ENCODE measurements at regions not wholly inside any gene's neighbourhood (a gene's known extent, or its start where the extent isn't known, plus 50 kb on each side); places are given as distances from the start of the nearest gene placed in this dataset.

- no peak for DNase-seq
These were observed 141.6 kb upstream of the SOX1 start for GRCh38 chr13:111925146-111925875.

GRCh38 chr13:111926501-111927180, 140.3 kb upstream of the SOX1 start:
- DNase-seq: no peak

GRCh38 chr13:111927181-111927540, 139.8 kb upstream of the SOX1 start:
- no peak for DNase-seq

GRCh38 chr13:111929036-111929616, 137.8 kb upstream of the SOX1 start:
- no peak for DNase-seq

DNA sequence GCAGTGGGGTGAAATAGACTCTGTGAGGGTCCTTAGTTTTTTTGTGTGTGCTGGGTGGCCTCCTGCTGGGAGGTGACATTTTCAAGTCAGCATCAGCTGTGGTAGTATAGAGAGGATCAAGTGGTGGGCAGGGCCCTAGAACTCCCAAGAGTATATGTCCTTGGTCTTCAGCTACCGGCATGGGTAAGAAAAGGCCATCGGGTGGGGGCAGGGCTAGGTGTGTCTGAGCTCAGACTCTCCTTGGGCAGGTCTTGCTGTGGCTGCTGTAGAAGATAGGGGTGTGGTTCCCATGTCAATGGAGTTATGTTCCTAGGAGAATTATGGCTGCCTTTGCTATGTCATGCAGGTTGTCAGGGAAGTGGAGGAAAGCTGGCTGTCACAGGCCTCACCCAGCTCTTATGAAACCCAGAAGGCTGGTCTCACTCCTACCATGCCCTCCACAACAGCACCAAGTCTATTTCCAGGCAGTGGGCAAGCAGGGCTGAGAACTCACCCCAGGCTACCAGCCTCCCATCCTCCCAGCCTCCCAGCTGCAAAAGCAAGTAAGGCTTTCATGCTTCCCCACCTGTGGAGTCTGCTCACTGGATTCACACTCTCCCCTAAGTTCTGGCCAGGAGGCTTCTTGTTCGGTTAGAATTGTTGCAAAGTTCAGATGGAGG, 130.6 kb upstream of the SOX1 start:
- no peak for DNase-seq

DNA sequence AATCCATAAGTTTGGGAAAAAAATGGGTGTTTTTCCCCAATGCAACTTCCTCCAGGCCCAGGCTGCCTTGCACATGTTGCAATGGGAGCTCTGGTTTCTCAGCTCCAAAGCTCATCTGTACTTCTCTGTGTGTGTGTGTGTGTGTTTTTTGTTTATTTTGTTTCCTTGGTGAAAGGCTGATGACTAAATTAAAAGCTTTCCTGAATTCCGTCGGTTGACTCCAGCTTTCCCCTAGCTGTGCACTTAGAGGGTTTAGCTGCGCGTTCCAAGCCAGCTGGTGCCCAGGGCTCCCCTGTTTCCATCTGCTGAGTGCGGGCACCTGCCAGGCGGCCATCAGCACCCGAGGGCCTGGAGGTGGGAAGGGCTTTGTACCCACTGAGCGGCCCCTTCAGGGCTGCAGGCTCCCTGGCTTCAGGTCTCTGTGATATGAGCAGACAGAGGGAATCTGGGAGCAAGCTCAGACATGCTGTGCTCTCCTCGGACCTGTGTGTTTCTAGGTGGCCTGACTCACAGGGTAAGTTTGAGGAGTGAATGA, 129.1 kb upstream of the SOX1 start:
- no peak for DNase-seq

DNA sequence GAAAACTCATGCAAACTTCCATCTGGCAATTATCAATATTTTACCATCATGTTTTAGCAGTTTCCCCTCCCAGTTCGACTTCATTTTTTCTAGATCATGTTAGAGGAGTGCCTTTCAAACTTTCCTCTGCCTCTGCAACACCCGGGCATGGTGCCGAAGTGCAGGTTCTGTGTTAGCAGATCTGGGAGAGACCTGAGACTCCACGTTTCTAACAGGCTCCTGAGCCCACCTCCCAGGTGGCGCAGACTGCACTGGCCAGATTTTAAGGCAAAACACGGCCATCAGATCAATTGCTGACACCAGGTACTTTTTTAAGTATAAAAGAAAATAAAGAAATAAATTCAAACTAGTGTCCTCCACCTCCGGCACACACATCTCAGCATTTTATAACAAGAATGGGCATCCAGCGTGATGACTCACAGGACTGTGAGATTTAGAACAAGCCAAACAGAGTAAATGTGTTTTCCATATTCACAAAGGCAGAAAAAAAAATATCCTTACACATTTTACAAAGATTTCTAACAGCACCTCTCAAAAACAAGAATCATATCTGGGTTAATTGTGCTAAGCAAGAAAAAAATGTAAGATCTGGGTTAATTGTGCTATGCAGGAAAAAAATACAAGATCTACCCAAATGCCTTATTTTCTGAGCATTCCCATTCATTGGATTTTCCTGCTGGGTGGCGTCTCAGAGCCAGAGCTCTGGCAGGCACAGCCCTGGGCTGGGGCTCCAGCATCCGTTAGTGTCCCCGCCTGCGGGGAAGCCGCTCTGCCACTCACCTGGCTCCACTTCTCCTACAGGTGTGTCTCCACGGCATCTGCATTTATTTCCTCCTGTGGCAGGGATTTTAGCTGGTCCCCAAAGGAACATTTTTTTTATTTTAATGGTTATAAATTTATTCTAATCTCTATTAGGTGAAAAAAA, 127.9 kb upstream of the SOX1 start:
- no peak for DNase-seq

- no peak for DNase-seq
These were observed 127.2 kb upstream of the SOX1 start for GRCh38 chr13:111939666-111940278.

DNA sequence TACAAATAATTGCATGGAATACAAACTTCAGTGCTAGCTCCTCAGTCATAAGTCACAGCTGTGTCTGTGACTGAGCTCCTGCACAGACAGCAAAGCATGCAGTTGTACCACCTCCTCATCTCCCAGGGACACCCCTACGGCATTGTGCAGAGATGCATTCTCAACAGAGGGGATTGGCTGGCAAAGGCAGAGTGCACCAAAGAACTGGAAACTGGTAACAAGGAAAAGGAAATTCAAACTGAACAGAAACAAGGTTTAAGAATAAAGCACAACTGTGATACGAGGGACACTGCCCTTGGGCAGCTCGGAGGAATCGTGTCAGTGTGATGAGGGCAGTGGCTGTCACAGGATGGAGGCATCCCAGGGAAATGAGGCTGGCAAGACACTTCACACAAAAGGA, 126.1 kb upstream of the SOX1 start:
- DNase-seq: no peak

GRCh38 chr13:111941845-111942447, 125.0 kb upstream of the SOX1 start:
- no peak for DNase-seq

DNA sequence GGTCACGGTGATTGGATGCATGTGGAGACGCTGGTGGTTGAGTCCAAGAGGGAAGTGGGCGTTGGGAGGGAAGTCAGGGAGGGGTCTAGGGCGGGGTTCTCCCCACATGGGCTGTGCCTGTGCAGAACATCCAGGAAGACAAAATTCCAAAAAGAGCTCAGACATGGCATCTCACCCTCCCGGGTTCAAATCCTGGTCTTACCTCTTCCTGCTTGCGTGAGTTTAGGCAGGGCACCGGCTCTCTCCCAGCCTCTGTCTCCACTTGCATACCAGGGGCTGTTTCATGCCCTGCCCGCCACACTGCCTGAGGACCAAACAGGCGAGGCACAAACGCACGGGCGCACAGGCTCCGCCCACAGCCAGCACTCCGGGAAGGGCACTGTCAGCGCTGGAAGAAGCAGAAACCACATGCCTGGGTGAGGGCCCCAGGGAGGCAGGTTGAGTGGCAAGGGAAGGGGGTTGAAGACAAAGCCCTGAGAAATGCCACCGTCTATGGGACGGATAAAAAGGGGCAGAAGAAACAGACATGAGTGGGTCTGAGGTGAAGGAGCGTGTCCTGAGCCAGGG, 123.6 kb upstream of the SOX1 start:
- no peak for DNase-seq

DNA sequence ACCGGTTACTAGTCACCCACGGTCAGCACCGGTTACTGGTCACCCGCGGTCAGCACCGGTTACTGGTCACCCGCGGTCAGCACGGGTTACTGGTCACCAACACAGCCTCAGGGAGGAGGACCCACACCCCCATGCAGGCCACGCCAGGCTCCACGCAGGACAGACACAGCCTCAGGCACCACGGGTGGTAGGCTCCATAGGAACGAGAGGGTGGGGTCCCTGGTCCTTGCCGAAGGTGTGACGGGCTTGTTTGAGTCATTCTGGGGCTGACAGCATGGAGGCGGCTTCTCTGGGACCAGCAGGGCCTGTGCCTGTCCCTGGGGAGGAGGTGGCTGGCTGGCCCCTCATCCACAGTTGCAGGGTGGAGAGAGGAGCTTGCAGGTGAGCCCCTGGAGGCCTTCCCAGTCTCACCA, 122.8 kb upstream of the SOX1 start:
- DNase-seq: no peak

DNA sequence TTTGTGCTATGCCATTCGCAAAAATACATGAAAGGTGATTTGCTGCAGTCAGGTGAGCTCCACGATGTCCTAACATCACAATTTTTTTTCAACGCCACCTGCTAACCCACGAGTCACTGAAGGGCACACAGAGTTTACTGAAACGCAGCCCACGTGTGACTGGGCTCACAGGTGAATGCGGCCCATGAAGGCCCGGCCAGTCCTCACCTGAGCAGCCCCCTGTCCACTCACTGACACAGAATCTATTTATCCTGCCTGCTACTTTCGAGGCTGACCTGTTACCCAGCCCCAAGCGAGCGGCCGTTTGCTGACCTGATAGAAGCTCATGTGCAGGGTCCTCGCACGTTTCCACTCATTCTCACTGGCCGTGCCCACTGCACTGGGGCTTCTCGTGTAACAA, 121.9 kb upstream of the SOX1 start:
- no peak for DNase-seq

DNA sequence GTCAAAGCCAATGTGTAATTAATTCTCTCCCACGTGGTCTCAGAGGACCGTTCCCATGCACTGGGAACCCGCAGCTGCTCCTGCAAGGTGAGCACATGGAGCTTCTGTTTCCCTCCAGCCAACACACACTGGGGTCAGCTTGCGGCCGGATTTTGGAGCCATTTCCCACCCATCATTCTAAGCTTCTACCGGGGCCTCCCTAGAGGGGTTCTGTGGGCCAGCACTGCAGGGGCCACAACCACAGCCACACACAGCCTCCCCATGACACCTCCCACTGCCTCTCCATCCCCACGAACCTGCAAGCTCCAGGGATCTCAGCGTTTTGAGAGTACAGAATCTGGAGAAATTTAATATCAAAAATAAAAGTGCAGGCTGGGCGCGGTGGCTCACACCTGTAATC, 120.7 kb upstream of the SOX1 start:
- no peak for DNase-seq

GRCh38 chr13:111947026-111947810, 119.7 kb upstream of the SOX1 start:
- no peak for DNase-seq

DNA sequence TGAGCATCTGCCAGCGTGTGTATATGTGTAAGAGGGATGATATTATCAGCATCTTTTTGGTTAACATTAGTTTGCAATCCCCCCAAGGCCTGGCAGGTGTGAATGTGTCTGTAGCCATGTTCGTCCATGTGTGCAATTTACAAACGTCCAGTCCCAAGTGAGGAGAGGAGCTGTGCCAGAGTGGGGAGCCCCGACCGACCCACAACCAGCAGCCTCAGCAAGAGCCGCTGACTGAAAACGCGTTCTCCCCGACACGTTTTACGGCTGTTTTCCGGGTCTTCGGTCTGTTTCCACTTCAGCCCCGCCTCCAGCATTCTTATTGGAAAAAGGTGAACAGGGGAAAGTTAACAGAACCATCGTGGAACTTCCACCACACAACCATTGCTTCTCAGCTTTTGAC, 119.1 kb upstream of the SOX1 start:
- DNase-seq: no peak

GRCh38 chr13:111948281-111948680, 118.7 kb upstream of the SOX1 start:
- DNase-seq: no peak

- no peak for DNase-seq
These were observed 118.1 kb upstream of the SOX1 start for GRCh38 chr13:111948811-111949210.

DNA sequence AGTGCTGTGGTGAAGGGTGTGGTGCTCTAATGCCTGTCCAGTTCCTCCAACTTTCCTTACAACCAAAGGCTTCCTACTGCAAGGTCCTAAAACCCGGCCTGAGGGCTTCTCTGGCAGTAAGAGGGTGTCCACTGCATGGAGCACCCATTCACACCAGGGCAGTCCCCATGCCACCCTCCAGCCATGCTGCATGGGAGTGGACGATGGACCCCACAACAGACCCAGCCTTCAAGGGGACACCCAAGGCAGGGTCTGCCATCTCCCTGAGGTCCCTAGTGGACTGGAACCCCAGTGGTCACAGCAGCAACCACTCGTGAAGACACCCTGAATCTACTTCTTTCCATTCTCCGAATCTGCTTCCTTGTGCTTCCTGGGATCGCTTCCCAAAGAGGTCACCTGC, 117.6 kb upstream of the SOX1 start:
- no peak for DNase-seq

DNA sequence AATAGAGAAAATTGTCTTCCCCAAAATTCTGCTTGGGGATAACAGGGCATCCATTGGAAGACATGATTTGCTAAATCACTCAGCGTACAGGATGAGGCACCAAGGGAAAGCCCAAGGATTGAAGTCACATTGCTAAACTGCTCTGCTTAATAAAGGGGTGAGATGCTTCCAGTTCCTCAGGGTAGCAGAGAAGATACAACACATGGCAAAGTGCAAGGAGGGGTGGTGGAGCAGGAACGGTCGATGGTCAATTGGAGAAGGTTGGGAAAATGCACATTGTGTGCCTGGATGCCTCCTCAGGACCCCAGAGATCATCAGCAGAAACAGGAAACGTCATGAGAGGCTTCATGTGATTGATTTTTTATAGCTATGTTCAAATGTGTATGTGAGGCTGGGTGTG, 116.3 kb upstream of the SOX1 start:
- no peak for DNase-seq

Data from left kidney (tissue), 1 donor.